ENCODE measurements at regions not wholly inside any gene's neighbourhood (a gene's known extent, or its start where the extent isn't known, plus 50 kb on each side); places are given as distances from the start of the nearest gene placed in this dataset.

DNA sequence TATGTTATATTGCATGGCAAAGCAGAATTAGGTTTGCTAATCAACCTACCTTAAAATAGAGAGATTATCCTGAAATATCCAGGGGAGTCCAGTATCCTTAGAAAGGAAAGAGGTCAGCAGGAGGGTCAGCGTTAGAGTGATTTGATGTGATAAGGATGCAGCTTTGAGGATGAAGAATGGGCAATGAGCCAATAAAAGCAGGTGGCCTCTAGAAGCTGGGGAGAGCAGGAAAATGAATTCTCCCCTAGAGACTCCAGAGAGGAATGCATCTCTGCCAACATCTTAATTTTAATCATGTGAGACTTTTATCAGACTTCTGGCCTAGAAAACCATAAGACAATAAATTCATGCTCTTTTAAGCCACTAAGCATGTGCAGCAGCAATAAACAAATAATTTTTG lies 65.7 kb upstream of the SYK start:
- H3K4me1 ChIP-seq (ENCODE audit: control insufficient read depth in 1 of 2, insufficient read depth in 2 of 2, low read length in 2 of 2): no peaks in the 10 kb centered on the region
- no peaks in the 10 kb centered on the region for H3K36me3 ChIP-seq (replicated peaks in 1 of 2; ENCODE audit: control insufficient read depth in 1 of 2, insufficient read depth in 2 of 2, low read length in 2 of 2)
- H3K27ac ChIP-seq (ENCODE audit: low read depth in 1 of 2, low read length in 2 of 2): no peak overlapping the region
- no CpG with 5 or more reads among the region's 1 CpG for WGBS (ENCODE audit: insufficient coverage)
- no peak overlapping the region for H3K9ac ChIP-seq (ENCODE audit: insufficient read depth, low read length, poor library complexity, severe bottlenecking)
- H3K27ac Mint-ChIP-seq: no peak overlapping the region
- H3K27me3 Mint-ChIP-seq (ENCODE audit: low read depth in 3 of 3): peaks cover 0 to 5% (median 4%) of the 10 kb centered on the region in 3 donors
- H3K36me3 Mint-ChIP-seq: no peaks in the 10 kb centered on the region
- peaks cover 21 to 28% of the 10 kb centered on the region in 2 donors for H3K9me3 ChIP-seq (replicated peaks in 1 of 2; ENCODE audit: control insufficient read depth in 1 of 2, insufficient read depth in 1 of 2, low read length in 2 of 2)
- no peak overlapping the region for H3K4me3 ChIP-seq (replicated peaks in 1 of 3; ENCODE audit: low read depth in 2 of 3, low read length in 3 of 3)
- H3K4me3 Mint-ChIP-seq: no peak overlapping the region
- no peaks in the 10 kb centered on the region for H3K27me3 ChIP-seq (ENCODE audit: control insufficient read depth in 2 of 2, insufficient read depth in 2 of 2, low read length in 2 of 2)
- H3K9me3 Mint-ChIP-seq: peaks cover 28 to 32% (median 29%) of the 10 kb centered on the region in 7 donors
- TF ChIP-seq, protein P1, sequence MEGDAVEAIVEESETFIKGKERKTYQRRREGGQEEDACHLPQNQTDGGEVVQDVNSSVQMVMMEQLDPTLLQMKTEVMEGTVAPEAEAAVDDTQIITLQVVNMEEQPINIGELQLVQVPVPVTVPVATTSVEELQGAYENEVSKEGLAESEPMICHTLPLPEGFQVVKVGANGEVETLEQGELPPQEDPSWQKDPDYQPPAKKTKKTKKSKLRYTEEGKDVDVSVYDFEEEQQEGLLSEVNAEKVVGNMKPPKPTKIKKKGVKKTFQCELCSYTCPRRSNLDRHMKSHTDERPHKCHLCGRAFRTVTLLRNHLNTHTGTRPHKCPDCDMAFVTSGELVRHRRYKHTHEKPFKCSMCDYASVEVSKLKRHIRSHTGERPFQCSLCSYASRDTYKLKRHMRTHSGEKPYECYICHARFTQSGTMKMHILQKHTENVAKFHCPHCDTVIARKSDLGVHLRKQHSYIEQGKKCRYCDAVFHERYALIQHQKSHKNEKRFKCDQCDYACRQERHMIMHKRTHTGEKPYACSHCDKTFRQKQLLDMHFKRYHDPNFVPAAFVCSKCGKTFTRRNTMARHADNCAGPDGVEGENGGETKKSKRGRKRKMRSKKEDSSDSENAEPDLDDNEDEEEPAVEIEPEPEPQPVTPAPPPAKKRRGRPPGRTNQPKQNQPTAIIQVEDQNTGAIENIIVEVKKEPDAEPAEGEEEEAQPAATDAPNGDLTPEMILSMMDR (IDR thresholded peaks at IDR 0.05): no peak
- H4K20me1 ChIP-seq (ENCODE audit: insufficient read depth, low read length): no peaks in the 10 kb centered on the region
- intact Hi-C loops (cut with micrococcal nuclease): no loop called here
- no peak overlapping the region for H3K4me2 ChIP-seq (replicated peaks; ENCODE audit: extremely low read depth, low read length, poor library complexity, severe bottlenecking)
- no peak overlapping the region for H2AFZ ChIP-seq (ENCODE audit: insufficient read depth, low read depth, low read length, poor library complexity, severe bottlenecking)
- no peak for DNase-seq
- no peaks in the 10 kb centered on the region for H3K79me2 ChIP-seq (ENCODE audit: insufficient read depth, low read length)
- peaks cover 1% of the 10 kb centered on the region for H3K4me1 Mint-ChIP-seq

DNA sequence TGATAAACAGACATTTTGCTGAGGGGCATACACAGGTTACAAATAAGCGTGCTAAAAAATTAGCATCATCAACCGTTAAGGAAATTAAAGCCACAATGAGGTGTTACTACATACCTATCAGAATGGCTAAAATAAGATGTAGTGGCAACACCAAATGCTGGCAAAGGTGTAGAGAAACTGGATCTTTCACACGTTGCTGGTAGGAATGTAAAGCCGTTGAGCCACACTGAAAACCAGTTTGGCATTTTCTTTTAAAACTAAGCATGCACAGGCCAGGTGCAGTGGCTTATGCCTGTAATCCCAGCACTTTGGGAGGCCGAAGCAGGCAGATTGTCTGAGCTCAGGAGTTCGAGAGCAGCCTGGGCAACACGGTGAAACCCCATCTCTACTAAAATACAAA lies 67.0 kb upstream of the SYK start:
- intact Hi-C loops (cut with micrococcal nuclease): no loop called here
- peaks cover 15 to 16% of the 10 kb centered on the region in 2 donors for H3K9me3 ChIP-seq (replicated peaks in 1 of 2; ENCODE audit: control insufficient read depth in 1 of 2, insufficient read depth in 1 of 2, low read length in 2 of 2)
- H3K36me3 ChIP-seq (replicated peaks in 1 of 2; ENCODE audit: control insufficient read depth in 1 of 2, insufficient read depth in 2 of 2, low read length in 2 of 2): no peaks in the 10 kb centered on the region
- H3K27ac ChIP-seq (ENCODE audit: low read depth in 1 of 2, low read length in 2 of 2): no peak overlapping the region
- no peak overlapping the region for H3K4me3 ChIP-seq (replicated peaks in 1 of 3; ENCODE audit: low read depth in 2 of 3, low read length in 3 of 3)
- Mint-ChIP-seq H3K4me1 (peaks cover 1% of the 10 kb centered on the region), H3K27ac (no peak overlapping the region), H3K9me3 (peaks cover 21 to 25% (median 23%) of the 10 kb centered on the region in 7 donors), H3K36me3 (no peaks in the 10 kb centered on the region), H3K4me3 (no peak overlapping the region), H3K27me3 (ENCODE audit: low read depth in 3 of 3) (peaks cover 0 to 8% (median 4%) of the 10 kb centered on the region in 3 donors)
- TF ChIP-seq, protein P1 (IDR thresholded peaks at IDR 0.05): no peak
- no peak overlapping the region for H2AFZ ChIP-seq (ENCODE audit: insufficient read depth, low read depth, low read length, poor library complexity, severe bottlenecking)
- WGBS (ENCODE audit: insufficient coverage): 94% methylated on average over 4 of the region's 7 CpGs
- no peak overlapping the region for H3K4me2 ChIP-seq (replicated peaks; ENCODE audit: extremely low read depth, low read length, poor library complexity, severe bottlenecking)
- no peaks in the 10 kb centered on the region for H4K20me1 ChIP-seq (ENCODE audit: insufficient read depth, low read length)
- H3K4me1 ChIP-seq (ENCODE audit: control insufficient read depth in 1 of 2, insufficient read depth in 2 of 2, low read length in 2 of 2): no peaks in the 10 kb centered on the region
- H3K9ac ChIP-seq (ENCODE audit: insufficient read depth, low read length, poor library complexity, severe bottlenecking): no peak overlapping the region
- no peaks in the 10 kb centered on the region for H3K79me2 ChIP-seq (ENCODE audit: insufficient read depth, low read length)
- no peak for DNase-seq
- H3K27me3 ChIP-seq (ENCODE audit: control insufficient read depth in 2 of 2, insufficient read depth in 2 of 2, low read length in 2 of 2): no peaks in the 10 kb centered on the region
